GM12892 (cell line): ENCODE measurements at regions not wholly inside any gene's neighbourhood (a gene's known extent, or its start where the extent isn't known, plus 50 kb on each side); places are given as distances from the start of the nearest gene placed in this dataset.

Experiments used
- POLR2A ChIP-seq: IDR thresholded peaks from 2 replicates; pipeline ENCODE4 v1.6.1; 2011; ENCODE audit warnings: low read depth, low read length, control low read depth
- POLR2AphosphoS5 ChIP-seq: IDR thresholded peaks from 2 replicates; pipeline ENCODE4 v1.6.1; 2011; ENCODE audit warnings: low read depth, low read length, control low read depth
- TAF1 ChIP-seq: IDR thresholded peaks from 2 replicates; pipeline ENCODE4 v1.6.1; 2011; ENCODE audit warnings: low read depth, mild to moderate bottlenecking, control low read depth, low read length, borderline replicate concordance

DNA sequence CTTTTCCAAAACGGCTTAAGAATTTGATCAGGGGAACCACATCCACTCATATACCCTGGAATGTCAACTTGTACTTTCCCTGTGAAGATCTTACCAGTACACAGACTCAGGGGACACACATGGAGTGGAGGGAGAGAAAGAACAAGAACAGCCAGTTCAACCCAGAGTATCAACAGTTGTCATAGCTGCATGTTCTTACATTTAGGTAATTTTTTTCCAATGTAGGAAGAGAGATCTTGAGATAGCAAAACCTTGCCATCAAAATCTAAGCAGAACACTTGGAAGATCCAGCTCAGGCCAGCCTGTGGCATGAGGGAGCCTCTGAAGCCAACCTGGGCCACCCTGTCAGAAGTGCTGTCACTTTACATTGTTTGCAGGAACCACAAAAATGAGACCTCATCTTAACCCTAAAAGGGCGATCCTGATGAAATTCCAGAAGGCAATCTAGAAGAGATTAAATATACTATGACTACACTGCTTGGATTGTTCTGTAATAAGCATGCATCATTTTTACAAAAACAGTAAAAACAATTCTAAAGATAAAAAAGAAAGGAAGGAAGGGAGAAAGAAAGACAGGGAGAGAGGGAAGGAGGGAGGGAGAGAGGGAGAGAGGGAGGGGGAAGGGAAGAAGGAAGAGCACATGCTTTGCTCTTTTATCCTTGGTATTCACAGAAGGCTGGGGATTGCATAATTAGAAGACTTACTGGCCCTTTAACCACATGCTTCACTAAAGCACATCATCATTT lies 124.7 kb upstream of the TCF21 start:
- TF ChIP-seq POLR2AphosphoS5, result no peak
- TF ChIP-seq TAF1, result no peak
- TF ChIP-seq POLR2A, result no peak
